GM12864 (cell line): ENCODE measurements at regions not wholly inside any gene's neighbourhood (a gene's known extent, or its start where the extent isn't known, plus 50 kb on each side); places are given as distances from the start of the nearest gene placed in this dataset.

Experiments
- DNase-seq: peaks from one replicate; pipeline ENCODE4 v3.0.0-alpha.2; 2011; ENCODE audit warnings: low read depth
- H3K4me3 ChIP-seq: 2 replicates; pipeline ENCODE4 v1.5.1; 2011; ENCODE audit warnings: mild to moderate bottlenecking, low read depth, low read length, control low read depth
- CTCF ChIP-seq: IDR thresholded peaks from 2 replicates; pipeline ENCODE4 v1.5.1; 2011; ENCODE audit warnings: low read depth, mild to moderate bottlenecking, moderate library complexity, low read length, control low read depth, inconsistent platforms; ENCODE audit errors: missing control alignments

- H3K4me3 ChIP-seq = no peak overlapping the region
- TF ChIP-seq CTCF = no peak
- DNase-seq = no peak
Observed at GRCh38 chr12:3950714-3951320, 77.6 kb upstream of the PARP11 start.

DNA sequence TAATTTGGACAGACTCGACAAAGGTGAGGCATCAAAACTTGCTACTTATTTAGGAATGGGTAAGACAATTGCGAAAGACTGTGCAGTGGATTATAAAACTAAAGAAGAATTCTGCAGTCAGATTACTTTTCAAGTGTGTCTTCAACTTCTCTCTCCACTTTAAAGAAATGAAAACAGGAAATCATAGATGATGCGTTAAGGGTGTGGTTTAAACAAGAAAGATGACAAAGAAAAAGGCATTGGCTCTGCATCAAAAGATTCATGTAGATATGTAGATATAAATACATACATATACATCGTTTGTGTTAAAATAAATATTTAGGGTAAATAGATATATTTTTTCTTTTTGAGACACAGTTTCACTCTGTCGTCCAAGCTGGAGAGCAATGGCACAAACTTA is 74.6 kb upstream of the PARP11 start:
- no peak overlapping the region for H3K4me3 ChIP-seq
- no peak for DNase-seq
- TF ChIP-seq CTCF = no peak

- H3K4me3 ChIP-seq = no peak overlapping the region
- no peak for DNase-seq
- no peak for TF ChIP-seq CTCF
Observed at GRCh38 chr12:3945671-3946070, 72.5 kb upstream of the PARP11 start.

DNA sequence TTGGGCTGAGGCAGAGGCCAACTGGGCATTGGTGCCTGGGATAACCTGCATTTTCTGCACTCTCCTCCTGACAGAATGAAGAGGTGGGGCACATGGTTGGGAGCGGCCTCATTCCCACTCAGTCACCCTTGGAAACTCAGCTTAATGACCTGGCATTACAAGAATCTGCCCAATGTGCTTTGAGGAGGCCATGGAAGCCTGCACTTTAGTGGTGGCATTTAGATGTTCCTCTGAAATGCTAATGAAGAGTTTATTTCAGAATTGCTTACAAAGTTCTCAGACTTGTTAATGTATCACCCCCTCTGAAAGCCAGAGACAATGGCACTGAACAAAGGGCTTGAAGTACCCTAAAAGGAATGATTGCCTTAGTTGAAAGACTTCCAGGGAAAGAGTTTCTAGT is 71.4 kb upstream of the PARP11 start:
- no peak for TF ChIP-seq CTCF
- no peak for DNase-seq

DNA sequence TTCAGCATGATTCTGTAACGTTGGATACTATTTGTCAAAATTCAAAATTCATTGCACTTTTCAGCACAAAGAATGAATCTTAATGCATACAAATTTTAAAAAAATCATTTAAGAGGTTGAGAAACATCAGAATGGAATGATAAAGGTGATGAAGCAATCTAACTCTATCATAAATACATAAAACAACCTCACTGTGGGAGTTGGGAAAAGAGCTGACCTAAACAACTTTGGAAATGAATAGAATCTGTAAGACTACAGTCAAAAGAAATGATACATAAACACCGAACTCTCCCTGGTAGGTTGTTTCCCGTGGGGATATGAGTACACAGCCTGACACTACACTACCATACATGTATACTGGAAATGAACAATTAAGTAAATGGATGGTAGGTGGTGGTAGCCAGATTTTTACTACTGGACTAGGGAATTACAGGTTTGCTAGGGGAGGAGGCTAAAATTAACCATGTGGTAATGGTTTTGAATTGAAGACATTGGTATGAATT is 64.9 kb upstream of the PARP11 start:
- DNase-seq = no peak
- TF ChIP-seq CTCF = no peak
- H3K4me3 ChIP-seq = no peak overlapping the region

More for the DNA sequence above, 71.4 kb upstream of the PARP11 start:
- H3K4me3 ChIP-seq = no peak overlapping the region

- H3K4me3 ChIP-seq = no peak overlapping the region
- DNase-seq = no peak
- no peak for TF ChIP-seq CTCF
Observed at GRCh38 chr12:3935078-3935477, 61.9 kb upstream of the PARP11 start.

- H3K4me3 ChIP-seq = no peak overlapping the region
- no peak for DNase-seq
- no peak for TF ChIP-seq CTCF
Observed at GRCh38 chr12:3933819-3934192, 60.6 kb upstream of the PARP11 start.
